Activated CD8-positive, alpha-beta memory T cell treated with anti-CD3 and anti-CD28 coated beads, Interleukin-2, amount 50 U/mL, for 1 hour (primary cell): ENCODE measurements at regions not wholly inside any gene's neighbourhood (a gene's known extent, or its start where the extent isn't known, plus 50 kb on each side); places are given as distances from the start of the nearest gene placed in this dataset.

Experiments
- DNase-seq: peaks from one replicate; pipeline ENCODE4 v3.0.0-alpha.2; 2020; ENCODE audit errors: extremely low read depth

DNA sequence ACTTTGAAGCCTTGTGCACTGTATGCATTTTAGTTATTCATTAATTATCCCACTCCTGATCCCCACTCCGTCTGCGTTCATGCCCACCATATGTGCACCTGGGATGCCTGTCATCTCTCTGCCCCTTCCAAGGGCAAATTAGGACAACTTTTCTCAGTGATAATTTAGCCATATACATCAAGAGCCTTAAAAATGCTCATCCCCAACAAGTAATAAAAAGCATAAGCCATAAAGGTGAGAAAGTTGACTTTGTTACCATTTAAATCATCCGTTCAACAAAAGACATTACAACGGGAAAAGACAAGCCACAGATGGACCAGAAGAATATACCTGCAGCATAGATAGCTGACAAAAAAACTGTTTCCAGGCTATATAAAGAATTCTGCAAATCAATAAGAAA, 131.4 kb upstream of the LINGO1 start:
- no peak for DNase-seq

DNA sequence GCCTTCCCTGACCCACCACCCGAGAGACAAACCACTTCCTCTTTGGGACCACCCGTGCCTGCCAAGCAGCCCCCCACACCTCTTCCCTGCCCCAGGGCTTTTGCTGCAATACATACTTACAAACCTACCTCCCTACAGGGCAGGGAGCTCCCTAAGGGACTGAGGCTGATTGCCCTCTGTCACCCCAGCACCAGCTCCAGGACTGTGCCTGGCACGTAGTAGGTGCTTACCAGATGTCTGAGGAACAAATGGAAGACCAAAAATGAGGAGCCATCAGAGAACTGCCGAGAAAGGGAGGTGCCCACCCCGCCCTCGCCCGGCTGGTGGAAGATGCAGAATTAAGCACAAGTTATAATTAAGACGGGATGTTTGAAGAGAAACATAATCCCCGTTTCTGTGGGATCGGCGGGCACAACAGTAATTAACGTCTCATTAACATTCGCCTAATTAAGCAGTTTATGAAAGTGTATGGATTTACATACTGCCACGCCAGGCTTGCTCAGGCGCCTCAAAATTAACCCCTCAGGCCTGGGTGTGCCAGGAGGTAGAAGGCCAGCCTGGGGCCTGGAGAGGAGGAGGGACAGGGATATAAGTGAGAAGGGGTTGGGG, 130.1 kb upstream of the LINGO1 start:
- DNase-seq, result no peak

DNA sequence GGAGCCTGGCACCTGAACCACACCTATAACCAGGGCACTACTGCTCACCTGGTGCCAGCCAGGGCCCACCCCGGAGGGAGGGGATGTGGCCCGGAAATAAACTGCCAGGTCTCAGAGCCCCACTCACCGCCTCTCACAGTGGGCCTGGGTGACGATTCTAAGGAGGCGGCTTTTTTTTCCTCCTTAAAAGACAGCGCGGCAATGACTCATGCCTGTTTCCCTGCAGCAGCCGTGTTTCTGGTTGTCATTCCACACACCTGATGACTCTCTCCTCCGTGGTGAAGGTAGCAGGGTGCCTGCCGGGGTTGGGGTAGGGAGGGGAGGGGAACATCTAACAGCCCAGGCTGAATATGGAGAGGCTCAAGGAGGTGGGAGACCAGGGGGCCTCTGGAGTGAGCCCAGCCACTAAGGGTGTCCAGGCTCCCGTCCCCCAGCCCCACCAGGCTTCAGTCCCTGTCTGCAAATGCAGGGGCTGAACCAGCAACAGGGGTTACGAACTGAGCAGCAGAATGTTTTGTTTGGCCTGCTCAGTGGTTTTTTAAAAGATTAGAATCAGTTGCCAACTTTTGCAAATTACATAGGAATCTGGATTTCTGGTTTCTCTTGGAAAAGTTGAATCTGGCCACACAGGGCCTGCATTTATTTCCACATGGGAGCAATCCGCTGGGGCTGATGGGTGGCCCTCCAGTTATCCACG, 127.3 kb upstream of the LINGO1 start:
- no peak for DNase-seq

DNA sequence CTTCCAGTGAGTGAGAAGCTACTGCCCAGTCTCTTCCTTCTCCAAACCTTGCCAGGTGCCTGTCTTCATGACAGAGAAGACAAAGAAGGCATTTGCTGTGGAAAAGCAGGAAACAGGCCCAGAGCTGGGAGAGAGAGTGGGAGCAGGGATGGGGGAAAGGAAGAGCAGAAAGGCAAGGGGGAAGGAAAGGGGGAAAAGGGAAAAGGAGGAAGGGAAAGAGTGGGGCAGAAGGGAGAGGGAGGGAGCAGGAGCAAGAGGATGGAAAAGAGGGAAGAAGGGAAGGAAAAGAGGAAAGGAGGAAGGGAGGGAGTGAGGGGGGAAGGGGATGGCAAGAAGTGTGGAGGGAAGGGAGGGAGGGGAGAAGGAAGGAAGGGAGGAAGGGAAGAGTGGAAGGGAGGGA, 121.2 kb upstream of the LINGO1 start:
- DNase-seq, result no peak

DNA sequence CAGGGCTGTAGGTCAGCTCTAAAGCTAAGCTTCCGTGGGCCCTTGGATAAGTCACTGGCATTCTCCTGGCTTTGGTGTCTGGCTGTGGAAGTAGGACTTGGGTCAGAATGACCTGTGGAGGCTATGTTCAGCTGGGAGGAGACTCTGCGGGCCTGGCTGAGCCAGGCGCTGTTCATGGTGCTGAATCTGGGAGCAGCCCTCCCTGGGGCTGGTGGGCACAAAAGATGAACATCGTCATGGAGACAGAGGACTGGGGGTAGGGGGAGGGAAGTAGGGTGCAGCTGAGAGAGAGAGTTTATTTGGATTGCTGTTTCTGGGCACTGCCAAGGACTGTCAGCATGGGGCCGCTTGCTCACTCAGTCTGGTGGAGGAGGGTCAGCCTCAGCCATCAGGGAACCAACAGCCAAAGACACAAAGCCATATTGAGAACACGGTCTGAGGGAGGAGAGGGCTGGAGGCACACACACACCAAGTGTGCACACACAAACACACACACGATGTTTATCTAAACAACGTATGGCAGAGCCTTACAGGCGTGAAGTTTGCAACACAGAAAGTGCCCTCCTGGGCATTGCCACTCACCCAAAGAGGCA, 120.7 kb upstream of the LINGO1 start:
- no peak for DNase-seq

DNA sequence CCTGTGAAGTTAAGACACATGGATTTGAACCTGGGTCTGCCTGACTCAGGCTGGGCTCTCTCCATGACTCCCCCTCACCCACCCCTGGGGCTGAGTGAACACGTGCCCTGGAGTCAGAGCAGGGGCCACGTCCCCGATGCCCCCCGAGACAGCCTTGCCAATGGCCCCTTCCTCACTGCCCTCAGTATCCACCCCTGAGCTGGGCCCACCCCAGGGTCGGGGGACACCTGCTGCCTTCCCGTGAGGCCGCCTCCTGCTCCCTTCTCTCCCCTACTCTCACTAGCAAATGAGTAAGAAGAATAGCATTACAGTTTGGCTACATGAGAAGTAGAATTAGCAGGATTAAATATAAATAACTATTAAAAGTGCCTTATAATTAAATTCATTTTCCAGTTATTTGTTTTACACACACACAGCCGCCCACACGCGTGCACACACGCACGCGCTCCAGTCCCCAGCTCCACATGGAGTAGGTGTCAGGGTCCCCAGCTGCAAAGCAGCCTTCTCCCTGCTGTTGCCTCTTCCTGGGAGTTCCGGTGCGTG, 117.4 kb upstream of the LINGO1 start:
- no peak for DNase-seq

DNA sequence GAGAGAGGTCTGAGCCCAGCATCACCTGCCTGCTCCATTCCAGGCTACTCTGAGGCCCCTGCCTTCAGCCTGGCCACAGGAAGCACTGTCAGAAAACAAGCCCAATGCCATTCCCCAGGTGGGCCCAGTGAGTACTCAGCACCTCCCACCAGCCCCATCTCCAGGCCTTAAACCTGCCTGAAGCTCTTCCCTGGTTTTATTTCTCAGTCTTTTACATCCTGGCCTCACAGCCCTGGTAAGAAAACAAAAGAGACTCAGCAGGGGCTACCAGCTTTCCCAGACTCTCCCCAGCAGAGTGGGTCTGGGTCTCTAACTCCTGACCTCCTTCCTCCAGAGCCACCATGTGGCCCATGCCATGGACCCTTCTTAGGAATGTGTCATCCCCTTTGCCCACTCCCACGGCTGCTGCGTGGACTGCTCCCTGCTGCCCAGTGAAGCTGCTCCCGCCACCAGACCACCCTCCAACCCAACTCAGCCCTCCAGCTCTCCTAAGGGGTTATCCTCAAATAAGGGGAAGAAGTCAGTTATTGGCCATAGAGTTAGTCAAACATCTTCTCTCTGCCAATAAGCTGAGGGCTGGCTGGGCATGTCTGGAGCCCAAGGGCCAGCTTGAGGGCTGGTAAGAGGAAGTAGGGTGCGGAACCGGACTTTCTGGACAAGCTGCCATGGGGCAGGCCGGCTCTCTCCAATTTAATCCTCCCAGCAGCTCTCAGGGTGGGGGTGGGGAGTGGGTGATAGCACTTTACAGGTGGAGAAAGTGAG, 116.7 kb upstream of the LINGO1 start:
- no peak for DNase-seq

DNA sequence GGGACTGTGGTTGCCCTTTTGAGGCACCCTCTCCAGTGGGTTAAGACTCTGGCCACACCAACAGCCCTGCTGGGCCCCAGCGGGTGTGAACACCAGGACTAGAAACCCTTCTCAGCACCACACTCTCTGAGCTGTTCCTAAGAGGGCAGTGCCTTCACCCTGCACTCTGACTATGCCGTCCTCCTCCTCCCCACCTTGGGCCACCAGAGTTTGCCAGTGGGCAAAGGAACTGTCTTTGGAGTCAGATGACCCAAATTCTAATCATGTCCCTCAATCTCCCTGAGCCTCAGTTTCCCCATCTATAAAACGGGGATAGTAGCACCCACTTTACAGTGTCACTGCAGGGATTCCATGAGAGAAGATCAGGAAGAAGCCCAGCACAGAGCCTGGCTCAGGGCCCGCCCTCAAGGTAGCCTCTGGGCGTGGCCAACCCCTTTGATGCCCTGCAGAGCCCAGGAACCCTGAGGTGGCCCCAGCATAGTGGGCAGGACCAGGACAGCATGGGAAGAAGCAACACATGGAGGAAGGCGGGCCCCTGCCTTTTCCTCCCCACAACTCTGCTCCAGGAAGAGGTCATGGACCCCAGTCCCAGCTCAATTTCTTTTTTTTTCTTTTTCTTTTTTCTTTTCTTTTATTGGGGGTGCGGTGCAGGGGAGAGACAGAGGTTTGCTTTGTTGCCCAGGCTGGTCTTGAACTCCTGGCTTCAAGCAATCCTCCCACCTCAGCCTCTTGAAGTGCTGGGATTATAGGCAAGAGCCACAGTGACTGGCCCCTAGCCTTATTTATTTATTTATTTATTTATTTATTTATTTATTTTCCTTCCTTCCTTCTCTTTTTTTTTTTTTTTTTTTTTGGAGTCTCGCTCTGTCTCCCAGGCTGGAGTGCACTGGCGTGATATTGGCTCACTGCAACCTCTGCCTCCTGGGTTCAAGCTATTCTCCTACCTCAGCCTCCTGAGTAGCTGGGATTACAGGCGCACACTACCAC, 115.7 kb upstream of the LINGO1 start:
- DNase-seq, result no peak

DNA sequence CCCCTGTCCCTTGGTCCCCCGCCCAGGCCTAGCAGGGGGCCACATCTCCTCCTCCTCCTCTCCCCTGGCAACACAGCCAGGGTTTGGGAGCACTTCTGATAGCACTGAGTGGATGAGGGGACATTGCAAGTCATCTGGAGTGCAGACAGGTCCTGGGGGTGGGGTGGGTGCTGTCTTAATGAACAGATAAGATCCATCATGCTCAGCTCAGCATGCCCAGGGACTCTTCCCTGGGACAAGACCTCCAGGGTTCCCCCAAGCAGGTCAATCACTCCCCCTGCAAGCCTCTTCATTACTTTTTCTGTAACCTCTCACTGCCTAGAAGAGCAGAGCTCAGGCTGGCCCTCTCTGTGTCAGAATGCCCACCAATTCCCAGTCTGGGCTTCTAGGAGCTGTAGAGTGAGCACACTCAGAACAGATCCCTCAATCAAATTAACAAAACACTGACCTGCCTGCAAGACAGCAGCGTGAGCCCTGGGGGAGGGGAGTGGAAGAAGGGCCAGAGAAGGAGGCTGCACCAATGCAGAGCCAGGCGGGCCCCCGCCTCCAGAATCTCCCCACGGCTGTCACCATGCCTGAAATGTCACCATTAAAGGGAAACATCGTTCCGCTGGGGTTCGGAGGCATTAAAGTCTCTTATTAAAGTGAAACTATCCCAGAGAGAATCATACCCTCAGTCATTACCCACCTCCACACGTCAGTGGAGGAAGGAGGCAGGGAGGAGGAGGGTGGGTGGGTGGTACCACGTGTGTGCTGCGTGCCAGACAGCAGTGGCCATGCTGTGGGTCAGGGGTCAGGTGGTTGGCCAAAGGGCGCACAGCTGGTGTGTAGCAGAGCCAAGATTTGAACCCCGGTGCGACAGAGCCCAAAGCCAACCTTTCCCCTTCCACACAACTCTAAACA, 114.7 kb upstream of the LINGO1 start:
- DNase-seq, result no peak

DNA sequence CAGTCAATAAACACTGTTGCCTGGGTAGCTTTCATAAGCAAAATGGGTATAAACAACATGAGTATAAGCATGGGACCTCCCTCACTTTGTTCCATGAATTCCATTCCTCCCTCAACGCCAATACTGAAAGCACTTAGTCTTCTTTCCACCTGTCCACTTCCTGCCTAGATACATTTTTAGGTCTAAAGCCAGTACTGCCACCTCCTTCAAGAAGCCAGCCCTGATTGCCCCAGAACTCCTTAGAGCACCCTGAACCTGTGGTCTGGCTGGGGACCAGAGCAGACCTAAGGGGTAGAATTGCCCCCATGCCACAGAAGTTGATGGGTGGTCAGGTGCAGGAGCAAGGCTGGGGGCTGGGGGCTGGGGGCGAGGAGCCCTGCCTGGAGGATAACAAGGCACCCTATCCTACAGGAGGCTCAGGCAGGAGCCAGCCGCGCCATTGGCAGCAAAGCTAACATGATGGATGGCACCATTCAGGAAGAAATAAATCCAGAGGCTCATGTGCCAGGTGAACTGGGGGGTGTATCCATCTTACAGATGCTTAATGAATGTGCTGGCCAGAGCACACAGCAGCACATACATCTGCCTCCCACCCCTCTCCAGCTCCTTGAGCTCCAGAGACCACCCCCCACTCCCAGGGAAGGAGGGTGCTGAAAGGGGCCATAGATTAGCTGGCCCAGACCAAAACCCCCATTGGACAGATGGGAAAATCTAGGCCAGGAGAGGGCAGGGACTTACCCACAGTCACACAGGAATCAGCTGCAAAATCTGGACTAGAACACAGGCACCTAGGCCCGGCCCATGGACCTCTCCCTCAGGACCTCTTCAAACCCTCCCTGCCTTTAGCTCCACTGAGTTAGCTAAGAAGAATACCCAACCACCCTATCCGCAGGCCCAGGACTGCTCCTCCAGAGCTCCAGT, 113.8 kb upstream of the LINGO1 start:
- no peak for DNase-seq

DNA sequence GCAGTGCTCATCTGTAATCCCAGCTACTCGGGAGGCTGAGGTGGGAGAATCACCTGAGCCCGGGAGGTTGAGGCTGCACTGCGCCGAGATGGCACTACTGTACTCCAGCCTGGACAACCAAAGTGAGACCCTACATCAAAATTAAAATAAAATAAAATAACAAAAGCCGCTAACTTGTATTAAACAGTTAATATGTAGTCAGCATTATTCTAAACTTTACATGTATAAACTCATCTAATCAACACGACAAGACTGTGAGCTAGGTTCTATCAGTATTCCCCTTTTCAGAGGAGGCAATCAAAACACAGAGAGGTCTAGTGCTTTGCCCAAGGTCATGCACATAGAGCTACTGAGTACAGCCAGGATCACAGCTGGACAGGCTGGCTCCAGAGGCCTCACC, 111.7 kb upstream of the LINGO1 start:
- DNase-seq, result no peak

DNA sequence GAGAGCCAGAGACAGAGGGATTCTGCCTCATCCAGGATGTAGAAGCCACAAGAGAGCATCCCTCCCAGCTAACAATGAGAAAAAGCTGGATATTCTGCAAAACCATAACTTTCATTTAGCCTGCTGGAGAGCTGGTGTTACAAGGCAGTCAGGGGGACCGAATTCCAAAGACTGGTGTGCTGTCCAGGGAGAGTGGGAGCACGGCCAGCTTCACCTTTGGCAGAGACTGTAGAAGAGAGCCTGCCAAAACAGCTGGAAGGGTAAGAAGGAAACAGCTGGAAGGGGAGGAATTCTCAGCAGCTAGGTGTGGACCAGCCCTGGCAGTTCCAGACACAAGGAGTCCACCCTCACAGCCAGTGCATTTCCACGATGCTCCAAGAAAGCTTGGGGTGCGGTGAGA, 109.9 kb upstream of the LINGO1 start:
- DNase-seq, result no peak

DNA sequence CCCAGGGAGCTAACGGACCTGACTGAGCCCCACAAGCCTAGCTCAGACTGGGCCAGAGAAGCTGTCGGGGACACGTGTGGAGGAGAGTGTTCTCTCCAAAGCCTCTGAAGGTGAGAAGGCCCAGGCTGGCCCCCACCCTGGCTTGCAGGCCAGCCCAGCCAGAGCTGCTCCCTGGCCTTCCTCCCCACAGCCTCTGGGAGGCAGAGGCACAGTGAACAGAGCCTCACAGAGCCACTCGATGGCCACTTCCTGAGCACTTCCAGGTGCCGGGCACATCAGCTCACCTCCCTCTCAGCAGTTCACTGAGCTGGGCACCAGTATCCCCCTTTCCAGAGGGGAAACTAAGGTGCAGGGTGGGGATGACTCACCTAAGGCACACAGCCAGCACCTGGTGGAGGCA, 109.4 kb upstream of the LINGO1 start:
- no peak for DNase-seq

DNA sequence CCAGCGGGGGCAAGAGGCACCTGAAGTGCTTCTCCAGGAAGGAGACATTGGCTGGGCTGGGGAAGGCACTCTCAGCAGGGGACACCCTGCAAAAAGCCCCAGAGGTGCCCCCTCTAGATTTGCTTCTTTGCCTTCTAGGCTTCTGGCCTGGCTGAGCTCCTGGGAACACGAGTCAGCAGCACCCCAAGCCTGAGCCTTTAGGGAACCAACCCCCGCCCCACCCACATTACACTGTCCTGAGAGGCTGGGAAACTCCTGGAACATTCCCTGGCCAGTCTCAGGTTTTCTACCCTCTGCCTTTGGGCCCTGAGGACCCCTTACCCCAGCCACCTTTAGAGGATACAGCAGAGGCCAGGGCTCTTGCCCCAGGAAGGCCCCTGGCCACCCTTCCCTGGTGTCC, 108.4 kb upstream of the LINGO1 start:
- DNase-seq, result no peak

DNA sequence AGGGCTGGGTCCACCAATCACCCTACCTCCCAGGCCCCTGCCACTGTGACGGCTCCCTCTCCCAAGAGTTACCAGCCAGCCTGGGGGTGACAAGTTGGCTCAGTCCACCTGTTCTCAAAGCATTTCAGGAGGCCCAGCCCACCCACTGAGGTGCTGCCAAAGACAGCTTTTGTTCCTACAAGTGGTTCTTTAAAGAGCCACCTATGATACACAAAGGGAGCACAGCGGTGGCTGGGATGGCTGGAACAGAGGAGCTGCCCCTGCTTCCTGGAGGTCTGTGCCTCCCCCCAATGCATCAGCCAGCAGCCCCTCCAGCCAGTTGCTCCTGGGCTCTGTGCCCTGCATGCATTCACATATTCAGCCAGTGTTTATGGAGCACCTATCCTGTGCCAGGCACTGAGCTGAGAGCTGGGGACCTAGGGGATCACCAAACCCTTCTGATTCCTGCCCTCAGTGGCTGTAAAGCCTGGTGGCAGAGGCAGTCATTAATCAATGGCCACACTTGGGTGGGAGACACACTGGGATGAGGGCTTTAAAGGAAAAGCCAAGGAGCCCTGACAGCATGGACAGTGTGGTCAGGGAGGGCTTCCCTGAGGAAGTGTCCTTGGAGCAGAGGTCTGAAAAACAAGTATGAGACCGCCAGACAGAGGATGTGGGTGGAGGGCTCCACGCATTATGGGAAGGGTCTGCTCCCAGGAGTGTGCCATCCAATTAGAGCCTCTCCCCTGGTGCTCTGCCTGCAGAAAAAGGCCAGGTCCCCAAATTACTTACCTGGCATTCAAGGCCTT, 107.1 kb upstream of the LINGO1 start:
- DNase-seq, result no peak

DNA sequence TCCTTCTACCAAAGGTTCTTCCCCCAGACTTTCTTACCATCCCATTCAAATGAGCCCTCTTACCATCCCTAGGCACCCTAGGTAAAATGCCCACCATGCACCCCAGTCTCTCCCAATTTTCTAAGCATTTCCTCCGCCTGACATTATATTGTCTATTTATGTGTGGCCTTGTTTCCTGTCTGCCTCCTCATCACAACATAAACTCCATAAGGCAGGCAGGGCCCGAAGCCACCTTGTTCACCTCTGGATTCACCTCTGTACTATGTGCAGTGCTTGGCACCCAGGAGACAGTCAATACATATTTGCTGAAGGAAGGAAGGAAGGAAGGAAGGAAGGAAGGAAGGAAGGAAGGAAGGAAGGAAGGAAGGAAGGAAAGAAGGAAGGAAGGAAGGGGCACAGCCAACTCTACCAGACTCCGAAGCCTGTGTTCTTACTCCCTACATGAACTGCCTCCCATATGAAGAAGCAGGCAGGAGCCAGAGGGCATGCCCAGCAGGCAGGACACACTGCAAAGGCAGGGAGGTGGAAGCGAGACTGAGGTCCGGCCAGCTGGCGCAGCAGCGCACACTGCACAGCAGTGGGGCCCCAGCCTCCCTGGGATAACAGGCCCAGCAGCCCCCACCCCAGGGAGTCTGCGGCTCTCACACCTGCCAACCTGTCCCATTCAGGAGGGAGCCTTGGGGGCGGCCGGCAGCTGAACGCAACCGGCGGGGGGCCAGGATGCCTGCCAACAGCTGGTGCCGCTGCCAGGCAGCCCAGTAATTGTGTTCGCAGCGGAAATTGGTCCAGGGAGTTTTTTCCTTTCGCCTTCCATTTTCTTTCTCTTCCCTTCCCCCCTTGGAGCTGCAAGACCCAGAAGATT, 106.0 kb upstream of the LINGO1 start:
- DNase-seq, result no peak

DNA sequence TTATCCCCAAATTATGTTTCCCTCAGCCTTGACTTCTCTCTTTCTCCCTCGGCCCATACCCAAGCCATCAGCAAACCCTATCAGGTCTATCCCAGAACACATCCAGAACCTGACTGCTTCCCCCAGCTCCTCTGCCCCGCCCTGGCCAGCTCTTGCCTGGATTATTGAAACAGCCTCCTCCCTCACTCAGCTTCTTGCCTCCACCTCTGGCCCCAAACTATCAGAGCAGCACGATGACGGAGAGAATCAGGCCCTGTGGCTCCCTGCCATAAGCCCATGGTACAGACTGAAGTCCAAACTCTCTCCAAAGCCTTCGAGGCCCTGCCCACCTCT, 105.3 kb upstream of the LINGO1 start:
- DNase-seq, result no peak
